HG03060 (cell line): ENCODE measurements at regions not wholly inside any gene's neighbourhood (a gene's known extent, or its start where the extent isn't known, plus 50 kb on each side); places are given as distances from the start of the nearest gene placed in this dataset.
"Not testable (repeated sequence)": the region's sequence is repeated elsewhere in the genome, so short reads cannot be mapped to it uniquely, and the experiment has no call there.

Experiments
- ATAC-seq: cut with Tn5 transposase; IDR thresholded peaks from one replicate; pipeline ENCODE4 v1.9.1; 2021; ENCODE audit warnings: low read depth, moderate number of reproducible peaks; ENCODE audit not compliant: unreplicated experiment

DNA sequence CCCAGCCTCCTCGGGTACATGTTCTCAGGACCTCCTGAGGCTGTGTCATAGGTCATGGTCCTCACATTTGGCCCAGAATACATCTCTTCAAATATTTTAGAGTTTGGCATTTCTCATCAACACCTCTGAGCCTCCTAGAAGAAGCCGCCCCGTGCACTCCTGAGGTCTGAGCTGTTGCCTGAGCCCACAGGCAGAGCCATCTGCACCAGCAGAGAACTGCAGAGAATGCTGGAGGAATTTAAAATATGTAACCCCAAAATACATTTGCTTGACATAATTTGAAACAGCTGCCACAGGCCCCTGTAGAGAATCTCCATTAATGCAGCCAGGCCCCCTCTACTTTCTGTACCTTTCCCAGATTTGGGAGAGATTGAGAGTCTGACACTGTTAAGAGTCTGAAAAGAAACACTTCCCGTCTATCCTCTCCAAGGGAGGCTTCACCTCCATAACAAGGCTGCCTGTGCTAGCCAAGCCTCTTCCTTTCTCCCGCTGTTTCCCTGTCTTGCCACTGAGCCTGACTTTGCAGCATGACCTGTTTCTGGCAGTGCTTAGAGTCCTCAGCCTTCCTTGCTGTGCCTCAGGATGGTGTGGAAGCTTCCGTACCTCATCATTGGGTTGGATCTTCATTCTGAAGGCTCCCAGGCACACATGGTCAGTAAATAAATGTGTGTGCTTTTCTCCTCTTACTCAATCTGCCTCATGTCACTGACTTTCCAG is 95.4 kb upstream of the SFSWAP start:
- no peak for ATAC-seq

DNA sequence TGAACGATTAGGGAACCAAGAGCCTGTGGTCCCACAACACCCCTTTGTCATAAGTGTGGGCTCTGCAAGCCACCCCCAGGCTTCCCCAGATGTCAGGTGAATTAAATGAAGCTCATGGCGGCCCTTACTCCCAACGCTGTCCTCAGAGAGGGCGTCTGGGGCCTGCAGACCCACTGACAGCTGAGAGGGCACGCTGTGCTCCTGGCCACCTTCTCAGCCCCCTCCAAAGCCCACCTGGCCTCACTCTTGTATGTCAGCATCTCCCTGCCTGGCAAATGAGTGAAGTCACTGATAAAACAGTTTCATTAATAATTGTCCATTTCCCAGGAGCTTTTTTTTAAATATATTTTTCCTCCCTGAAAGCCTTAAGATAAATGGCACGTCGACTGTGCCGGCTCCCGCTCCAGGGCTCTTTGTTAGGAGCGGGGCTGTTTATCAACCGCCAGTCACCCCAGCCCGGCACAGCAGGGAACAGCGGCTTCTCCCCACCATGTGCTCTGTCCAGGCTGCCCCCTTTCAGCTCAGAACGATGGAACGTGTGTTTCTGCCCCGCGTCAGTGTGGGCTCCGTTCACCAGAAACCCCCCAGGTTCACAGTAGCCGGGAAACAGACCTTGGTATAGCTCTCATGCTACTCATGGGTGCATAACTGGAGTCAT is 94.7 kb upstream of the SFSWAP start:
- no peak for ATAC-seq

DNA sequence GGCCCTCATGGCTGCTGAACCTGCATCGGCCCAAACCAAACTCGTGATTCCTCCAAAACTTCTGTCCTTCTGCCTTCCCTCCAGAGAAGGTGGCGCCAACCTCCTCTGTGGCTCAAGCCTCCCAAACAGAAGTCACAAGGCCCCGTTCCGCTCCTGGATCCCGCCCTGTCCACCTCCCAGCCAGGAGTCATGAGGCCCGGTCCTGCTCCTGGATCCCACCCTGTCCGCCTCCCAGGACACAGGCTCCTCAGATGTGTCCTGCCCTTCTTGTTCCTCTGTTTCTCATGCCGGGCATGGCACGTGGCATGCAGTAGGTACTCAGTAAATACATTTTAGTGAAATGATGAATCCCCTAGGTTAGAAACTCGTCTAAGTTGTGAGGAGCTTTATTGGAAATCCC is 94.2 kb upstream of the SFSWAP start:
- ATAC-seq, result no peak

DNA sequence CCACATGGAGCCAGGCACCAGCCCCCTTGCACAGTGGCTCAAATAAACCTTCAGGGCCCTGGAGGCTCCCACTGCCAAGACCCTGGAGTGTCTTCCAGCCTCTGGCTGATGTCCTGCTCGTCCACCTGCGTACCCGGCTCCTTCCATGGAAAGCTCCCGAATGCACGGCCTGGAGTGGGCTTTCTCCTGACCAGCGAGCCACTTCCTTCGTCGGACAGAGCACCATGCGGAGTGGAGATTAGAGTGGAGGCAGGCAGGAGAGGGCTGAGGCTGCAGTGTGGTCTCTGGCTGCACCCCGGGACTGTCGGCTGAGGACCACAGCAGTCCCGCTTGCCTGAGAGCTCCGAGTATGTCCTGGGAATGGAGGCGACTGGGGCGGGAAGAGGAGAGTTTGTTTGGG is 93.7 kb upstream of the SFSWAP start:
- ATAC-seq, result no peak

DNA sequence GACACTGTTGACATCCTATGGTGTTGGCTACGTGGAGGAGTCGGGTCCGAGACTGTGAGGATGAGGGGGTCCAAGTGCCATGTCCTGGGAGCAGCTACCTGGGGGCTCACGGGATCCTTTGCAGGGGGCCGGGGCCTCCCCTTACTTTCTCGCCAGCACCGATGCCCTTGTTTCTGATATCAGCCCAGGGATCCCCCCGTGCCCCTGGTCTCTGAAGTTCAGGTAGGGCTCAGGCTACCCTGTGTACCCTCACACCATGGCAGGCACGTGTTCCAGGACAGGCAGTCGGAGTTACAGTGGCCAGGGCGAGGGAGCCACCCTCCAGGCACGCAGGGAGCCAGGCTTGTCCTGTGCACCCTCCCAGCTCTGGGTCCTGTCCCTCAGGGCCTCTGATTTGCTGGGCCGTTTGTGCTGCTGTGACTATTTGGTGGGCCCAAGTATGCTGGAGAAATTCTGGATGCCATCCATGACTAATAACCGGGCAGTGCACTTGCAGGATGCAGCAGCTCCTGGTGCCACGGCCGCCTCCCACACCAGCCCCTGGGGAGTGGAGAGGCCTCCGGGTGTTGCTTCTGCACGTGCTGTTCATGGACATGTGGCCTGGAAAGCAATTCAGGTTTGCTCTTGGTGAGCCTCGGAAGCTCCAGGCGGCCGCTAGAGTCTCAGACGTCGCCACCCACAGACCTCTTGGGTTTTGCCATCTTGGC is 93.1 kb upstream of the SFSWAP start:
- no peak for ATAC-seq

DNA sequence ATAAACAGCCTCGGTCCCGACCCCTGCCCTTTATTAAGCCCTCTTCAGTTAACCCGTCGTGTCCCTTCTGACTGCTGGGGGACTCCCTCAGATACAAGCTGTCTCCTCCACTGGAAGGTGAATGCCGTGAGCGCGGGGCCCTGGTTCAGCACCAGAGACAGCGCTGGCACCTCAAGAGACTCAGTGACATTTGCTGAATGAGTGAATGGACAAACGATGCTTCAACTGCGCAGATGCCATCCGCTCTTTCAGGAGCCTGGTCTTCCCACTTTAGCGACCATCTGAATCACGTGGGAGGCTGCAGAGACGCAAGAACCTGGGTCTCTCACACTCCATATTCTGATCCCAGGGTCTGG is 92.6 kb upstream of the SFSWAP start:
- ATAC-seq, result no peak

DNA sequence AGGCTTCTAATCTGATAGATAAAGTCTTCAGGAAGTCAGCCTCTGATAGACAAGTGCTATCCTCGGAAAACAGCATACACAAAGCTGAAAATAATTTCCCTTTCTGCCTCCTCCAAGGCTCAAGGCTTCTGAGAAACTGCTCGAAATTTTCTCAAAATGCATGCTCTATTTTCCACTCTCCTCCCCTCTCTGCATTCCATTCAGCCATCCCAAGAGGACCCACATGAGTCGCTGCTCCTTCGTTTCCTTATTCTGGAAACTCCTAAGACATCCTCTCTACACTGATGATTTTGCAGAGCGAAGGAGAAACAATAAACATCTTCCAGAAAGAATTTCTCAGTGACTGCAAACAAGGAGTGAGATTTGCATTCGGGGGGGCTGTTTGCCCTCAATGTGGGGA is 92.2 kb upstream of the SFSWAP start:
- ATAC-seq, result no peak

DNA sequence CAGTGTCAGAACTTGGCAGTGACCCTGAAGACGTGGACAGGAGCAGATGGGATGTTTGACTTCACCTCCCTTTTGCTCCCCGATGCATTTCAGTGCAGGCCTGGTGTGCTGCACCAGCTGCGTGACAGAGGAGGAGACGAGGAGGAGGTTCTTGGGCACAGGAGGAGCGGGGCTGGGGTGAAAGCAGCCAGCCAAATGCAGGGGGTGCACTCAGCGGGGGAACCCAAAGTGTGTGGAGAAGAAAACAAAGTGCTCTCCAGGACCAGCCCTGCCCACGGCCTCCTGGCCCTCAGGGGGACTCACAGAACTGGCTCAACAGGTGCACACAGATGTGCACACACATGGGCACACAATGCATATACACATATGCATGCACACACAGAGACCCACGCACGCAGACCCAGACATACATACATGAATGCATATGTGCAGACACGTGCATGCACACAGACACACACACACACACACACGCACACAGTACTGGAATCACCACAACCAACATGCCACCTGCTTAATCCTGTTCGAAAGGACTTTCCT is 91.7 kb upstream of the SFSWAP start:
- ATAC-seq, result no peak

DNA sequence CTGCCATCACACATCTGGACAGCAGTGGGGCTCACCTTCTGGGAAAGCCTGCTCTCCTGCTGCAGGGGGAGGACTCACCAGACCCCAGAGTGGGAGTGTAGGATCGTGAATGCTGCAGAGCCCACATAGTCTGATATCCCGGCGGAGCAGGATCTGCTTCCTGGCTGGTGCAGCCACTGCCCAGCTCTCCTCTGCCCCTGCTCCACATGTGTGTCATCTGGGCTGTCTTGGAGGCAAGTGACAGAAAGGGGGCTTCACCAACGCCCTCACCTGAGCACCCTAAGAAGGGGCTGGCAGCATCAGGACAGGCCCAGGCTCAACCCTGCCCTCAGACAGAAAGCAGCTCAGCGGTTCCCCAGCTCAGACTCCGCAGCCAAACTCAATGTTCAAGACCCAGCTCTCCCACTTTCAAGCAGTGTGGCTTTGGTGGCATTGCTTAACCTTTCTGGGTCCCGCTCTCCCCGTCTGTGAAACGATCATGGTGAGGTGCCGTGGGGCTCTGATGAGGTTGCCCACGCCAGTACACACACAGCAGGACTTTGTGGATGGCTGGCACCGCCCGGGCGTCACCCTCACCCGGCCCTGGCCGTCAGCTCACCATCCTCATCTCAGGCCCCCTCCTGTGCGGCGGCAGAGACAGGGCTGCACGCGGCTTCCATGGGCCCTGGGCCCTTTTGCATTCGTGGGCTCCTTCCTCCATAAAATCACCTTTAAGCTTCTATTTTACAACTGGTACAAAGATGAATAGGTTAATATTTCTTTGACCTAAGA is 91.0 kb upstream of the SFSWAP start:
- ATAC-seq, result no peak

DNA sequence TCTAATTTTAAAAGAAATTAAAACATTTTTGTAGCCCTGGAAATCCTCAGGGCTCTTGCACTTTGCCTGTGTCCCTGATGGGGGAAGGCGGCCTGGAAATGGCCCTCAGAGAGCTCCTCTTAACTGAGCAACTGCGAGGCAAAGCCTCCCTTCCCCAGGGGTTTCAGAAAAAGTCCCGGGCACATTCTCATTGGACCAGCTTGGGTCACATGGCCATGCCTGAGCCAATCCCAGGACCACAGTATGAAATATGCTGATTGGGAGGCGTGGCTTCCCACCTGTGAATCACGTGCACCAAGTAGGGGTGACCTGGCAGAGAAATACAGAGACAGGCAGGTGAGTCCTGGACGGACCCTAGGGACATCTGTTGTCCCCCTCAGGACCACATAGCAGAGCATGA is 90.4 kb upstream of the SFSWAP start:
- ATAC-seq, result no peak

DNA sequence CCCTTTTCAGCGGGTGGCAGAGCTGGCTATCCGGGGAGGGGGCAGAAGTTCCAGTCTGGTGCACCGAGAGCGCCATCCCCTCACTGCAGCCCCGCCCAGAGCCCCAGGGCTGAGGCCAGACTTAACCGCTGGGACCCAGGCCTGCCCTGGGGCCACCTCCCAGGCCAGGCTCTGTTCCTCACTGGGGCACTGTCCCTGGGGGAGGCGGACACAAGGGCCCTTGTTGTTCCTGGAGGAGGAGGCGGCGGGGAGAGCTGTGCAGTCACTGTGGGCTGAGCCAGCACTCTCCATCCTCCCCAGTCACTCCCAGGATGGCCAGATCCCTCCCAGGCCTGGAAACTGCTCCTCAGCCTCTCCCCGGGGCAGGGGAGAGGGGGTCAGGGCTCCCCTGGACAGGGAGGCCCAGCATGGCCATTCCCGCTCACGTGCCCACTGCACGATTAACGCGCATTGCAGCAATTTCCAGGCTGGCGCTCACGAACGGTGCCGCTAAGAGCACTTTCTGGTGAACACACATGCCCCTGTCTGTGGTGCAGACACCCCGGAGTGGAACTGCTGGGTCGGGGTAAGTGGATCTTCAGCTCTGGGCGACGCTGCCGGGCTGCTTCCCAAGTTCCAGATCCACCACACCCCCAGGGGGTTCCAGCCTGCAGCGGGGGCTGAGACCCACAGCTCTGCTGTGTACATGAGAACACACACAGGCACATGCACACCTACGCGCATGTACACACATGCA is 89.8 kb upstream of the SFSWAP start:
- no peak for ATAC-seq

DNA sequence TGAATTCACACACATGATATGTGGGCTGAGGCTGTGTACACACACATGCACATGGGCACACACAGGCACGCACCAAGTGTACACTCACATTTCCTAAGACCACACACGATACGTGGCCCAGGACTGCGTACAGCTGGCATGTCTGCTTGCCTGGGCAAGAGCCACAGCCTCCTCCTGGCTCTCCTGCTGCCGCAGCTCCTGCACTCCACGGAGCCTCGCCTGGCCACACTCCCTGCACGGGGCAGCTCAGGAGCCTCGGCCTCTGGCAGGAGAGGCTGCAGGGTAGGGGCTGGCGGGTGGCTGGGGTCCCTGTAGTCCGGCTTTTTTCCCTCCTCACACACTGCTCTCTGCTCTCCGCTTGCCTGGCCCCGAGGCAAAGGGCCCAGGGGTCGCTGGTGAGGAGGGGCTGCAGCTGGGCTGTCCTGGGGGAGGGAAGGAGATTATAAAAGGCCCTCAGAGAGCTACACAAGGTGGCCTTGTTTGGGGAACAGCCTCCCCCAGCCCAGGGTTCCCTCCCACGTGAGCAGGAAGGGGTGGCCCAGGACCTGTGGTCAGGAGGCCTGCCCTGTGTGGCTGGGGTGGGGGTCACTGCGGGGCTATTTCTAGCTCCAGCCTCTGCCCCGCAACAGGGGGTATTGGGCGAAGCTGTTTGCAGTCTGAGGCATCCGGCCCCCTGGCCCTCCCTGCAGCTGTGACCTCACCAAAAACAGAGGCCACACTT is 89.0 kb upstream of the SFSWAP start:
- no peak for ATAC-seq

DNA sequence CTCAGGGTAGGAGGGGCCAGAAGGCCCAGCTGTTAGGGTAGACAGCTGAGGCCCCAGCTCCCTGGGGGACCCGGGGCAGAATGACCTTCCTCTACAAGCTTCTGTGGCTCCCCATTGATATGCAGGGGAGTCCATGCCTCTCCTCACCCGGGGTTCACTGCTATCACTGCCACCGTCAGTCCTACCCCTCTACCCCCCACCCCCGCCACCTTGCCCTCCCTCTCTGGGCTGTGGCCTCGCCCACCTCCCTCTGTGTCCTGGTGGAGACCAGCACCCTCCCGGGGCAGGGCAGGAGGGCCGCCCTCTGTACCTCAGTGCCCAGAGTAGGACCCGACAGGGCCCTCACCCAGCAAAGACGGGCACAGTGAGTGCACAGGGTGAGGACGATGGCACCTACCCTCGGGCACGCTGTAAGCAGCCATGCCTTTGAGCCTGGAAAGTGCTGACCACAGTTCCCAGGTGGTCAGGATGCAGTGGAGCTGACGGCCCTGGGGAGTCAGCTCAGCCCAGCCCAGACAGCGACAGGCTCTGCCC is 88.4 kb upstream of the SFSWAP start:
- no peak for ATAC-seq

DNA sequence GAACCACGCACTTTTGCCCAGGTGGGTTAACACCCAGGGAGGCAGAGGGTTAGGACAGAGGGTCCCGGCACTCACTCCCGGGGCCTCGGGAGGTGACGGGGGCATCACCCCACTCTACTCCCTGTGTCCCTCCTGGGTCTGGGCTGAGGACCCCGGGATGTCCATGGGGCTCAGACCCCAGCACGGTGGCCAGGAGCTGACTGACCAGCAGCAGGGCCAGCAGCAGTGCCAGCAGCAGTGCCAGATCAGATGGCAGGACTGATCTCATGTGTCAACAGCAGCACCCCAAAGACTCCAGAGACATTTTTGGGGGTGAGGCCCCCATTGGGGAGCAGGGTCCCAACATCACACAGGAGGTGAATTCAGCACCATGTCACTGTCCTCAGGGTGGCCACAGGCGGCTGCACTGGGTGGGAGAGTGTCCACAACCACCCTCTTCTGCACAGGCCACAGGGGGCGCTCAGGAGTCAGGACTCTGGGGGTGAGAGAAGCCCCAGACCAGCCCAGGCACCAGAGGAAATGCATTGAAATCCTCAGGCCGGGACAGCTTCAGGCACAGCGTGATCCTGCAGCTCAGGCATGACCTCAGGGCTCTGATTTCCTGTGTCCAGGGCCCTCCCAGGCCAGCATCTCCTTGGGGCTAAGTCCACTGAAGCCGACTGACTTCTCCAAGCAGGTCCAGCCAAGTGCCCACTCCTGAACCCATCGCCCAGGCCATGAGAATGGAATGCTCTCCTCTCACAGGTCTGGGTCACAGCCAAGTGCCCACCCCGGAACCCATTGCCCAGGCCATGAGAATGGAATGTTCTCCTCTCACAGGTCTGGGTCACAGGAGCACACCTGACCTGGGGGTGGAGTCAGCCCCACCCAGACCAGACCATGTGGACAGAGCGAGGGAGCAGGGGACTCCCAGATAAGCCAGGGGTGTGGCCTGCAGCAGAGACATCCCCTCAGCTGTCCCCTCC is 87.2 kb upstream of the SFSWAP start:
- ATAC-seq, result not testable (repeated sequence)

DNA sequence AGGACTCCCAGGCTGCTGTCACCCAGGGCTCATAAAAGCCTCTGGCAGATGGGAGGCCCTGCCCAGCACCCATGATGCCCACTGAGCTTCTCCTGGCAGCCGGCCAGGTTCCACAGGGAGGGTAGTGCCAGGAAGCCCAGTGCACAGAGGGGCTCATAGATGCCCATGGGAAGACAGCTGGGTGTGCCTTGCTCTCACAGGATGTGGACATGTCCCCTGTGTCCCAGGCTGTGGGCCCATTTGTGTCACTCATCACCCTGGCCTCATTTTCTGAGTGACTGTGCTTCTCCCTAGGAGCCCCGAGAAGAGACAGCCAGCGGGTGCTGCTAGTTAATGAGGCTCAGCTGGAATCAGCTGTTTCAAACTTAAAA is 86.5 kb upstream of the SFSWAP start:
- ATAC-seq, result not testable (repeated sequence)

DNA sequence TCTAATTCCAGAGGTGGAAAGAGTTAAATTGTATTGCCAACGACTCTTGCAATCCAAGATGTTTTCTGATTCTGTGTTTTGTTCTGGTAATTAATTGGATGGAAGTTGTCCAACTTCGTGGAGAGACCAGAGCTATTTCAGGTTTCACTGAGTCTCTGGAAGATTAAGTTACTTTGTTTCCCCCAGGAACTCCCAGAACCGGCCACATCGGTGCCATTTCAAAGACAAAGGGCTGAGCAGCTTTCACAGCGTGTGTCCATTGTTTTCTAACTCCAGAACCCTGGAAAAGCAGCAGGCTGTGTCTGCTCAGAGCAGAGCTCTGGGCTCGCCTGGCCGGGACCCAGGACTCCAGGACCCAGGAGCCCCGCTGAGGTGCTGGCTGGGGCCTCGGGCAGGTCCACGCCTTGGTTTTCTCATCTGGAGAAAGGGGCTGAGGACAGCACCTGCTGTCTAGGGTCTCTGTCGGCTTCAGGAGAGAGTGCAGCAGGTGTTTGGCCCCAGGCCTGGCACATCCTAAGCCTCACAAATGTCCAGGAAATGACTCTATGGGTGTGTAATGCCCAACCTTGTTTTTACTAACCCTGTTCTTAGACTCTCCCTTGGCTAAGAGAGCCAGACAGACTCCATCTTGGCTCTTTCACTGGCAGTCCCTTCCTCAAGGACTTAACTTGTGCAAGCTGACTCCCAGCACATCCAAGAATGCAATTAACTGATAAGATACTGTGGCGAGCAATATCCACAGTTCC is 86.0 kb upstream of the SFSWAP start:
- not testable (repeated sequence) for ATAC-seq

DNA sequence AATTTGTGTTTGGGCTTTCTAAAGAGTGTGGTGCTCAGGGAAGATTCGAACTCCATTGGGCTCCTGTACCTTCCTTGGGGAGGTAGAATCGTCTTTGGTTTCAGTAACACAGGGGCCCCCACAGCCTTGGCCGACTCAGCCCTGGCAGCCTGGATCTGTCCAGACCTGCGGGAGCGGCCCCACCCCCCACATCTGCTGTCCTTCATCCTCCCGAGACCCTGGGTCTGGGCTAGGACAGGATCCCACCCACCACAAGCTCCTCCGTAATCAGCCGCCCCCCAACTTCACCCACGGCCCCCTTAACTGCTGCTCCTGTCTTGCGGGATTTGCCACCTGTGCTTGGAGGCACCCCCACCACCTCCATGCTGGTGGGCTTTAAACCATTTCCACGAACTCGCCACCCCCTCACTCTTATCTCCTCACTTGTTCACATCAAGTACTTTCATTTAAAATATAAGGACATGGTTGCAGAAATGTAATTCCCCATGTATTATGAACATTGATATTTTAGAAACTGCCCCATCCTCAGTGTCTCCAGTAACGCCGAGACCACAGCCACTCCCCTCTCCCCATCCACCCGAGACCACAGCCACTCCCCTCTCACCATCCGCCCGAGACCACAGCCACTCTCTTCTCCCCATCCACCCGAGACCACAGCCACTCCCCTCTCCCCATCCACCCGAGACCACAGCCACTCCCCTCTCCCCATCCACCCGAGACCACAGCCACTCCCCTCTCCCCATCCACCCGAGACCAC is 84.7 kb upstream of the SFSWAP start:
- not testable (repeated sequence) for ATAC-seq
